Fibroblast of skin of right quadriceps (primary cell): ENCODE measurements at regions not wholly inside any gene's neighbourhood (a gene's known extent, or its start where the extent isn't known, plus 50 kb on each side); places are given as distances from the start of the nearest gene placed in this dataset.

ENCODE experiments used
- DNase-seq: peaks from one replicate; pipeline ENCODE4 v3.0.0-alpha.2; 2013

DNA sequence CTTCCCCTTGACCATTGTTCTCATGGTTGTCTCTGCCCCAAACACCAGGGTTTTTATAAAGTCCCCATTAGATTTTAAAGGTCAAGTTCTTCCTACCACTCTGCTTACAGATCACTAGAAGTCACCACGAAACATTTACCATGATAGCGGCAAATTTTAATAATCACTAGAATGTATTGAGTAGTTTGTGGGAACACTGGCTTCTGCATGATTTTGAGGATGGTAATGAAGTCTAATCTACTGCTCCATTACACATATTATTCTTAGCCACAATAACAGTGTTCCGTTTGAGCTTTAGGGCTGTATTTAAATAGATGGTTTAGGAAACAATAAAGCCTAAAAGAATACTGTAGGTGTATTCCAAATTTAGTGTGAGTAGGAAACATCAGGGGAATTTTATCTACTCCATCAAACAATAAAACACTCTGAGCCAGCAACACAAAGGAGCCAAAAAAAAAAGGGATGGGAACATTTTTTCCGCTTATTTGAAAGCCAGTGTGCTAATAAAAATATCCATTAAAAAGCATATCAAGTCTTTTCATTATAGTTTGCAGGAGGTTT is 49.7 kb downstream of the KLF12 start:
- no peak for DNase-seq

DNA sequence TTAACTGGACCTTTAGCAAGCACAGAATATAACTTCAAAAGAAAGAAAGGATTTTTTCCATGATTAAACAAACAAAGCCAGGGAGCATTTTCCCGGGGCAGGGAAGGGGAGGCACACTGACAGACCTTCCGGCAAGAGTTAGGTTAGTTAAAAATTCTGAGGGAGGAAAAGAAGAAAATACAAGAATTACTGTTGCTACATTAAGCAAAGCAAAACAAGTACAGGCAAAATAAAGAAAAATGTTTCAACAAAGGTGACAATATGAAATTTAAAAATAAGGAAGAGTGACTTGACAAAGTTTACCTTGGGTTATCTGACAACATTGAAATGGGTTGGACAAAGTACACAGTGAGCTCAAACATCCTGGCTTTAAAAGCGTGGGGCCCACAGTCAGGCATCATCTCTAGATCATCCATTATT is 51.5 kb downstream of the KLF12 start:
- DNase-seq: no peak

DNA sequence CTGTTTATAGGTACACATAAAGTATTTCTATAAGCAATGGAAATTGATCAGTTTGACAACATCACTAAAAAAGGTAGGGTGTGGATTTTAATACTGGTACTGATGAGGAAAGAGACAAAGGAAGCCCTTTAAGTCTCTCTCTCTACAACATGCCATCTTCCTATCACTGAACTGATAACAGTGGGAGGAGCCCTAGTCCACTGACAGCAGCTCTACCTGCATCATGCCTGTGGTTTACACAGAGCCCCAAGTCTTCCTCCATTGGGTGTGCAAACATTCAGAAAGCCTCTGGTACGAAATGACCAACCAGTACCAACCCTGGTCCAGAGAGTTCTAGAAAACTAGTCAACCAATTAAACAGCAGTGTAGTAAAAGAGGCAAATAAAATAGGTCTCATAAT is 53.4 kb downstream of the KLF12 start:
- DNase-seq: no peak

DNA sequence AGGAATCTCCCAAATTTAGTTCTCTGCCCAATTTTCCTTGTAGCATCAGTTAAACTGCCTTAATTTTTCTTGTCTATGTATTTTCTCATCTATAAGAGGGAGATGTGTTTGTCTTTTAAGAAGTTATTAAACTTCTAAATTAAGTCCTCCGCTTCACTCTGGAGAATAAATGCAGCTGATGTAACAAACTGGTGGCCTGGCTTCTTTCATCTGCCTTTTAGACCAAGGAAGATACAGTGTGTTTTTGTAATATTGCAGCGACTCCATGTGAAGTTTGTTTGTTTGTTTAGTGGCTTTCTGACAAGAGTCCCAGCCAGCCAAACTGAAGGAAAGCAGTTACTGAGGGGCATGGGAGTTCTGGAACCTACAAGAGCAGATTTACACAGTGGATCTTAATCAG is 56.4 kb downstream of the KLF12 start:
- no peak for DNase-seq

DNA sequence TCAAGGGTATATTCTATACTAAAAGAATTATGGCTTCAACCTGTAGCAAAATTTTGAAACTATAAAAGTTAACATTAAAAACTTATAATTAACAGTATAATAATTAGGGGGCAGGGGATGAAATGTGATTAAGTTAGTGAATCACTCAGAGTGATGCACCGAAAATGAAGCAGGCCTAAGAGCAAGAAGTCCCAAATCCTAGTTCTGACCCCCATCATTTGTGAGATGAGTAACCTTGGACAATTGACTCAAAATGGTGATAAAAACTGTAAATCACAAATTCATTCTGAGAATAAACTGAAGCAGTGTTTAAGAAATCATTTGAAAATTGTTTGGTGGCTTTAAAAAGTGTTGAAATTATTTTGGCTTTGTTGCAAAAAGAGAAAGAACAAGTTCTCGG is 56.8 kb downstream of the KLF12 start:
- DNase-seq: no peak

DNA sequence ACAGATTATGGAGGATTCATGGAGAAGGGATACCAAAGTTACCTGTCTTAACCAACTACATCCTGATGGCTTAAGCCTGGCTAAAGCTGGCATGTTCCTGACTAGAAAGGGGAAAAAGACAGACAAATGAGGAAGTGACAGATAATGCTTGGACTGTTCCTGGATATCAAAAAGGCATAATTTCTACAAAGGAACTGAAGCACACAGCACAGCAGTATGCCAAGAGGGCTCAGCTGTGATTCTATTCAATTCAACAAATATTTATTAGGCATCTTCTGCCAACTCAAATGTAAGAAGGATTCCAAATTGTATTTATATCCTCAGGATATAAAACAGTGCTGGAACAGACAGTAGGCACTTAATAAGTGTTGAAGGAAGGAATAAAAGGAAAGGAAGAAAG is 59.5 kb downstream of the KLF12 start:
- peak; percentile 25 for DNase-seq

DNA sequence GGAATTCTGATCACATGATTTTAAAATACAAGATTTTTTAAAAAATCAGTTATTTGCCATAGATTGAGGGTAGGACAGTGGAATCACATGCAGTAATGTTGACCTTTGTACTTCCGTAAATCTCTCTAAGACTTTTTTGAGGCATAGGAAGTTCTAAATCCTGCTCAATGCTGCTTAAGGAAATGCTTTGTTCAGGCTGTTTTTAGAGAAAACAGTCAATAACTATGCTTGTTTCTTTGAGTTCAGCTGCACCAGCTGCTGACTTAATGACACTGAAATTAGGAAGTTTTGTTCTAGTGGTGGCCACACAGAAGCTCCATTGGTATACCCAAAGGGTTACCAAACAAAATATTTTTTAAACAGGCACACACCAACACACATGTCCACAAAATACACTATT is 60.9 kb downstream of the KLF12 start:
- no peak for DNase-seq

DNA sequence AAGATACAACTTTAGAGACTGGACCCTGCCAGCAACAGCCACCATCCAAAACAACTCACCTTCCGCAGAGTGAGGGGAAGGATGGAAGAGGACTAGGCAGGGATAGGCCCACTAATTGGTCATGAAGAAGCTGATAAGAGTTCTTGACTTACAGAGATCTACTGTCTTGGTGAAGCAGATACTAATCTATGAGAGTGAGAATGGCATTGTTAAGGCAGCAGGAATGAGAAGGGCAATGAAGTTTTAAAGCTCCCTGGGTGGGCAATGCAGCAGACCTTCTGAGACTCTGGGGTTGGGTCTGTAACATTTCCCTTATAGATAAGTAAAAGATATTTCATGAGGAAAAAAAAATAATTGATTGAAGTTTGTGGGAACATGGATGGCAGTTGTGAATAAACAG is 63.7 kb downstream of the KLF12 start:
- no peak for DNase-seq

DNA sequence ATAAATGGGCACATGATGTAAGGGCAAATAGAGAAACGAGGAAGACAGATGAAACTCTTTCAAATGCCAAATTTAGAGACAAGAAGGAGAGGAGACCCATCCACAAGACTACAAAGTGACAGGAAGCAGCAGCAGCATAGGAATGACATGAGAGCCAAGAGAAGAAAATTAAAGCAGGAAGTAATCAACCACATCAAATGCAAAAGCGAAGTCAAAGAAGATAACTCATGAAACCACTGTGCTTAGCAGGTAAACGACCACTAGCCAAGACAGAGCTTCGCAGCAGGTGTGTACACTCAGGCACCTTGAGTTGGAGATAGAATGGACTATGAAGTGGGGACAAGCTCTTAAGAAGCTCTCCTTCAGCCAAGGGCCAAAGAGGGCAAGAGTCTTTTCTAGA is 64.1 kb downstream of the KLF12 start:
- no peak for DNase-seq

DNA sequence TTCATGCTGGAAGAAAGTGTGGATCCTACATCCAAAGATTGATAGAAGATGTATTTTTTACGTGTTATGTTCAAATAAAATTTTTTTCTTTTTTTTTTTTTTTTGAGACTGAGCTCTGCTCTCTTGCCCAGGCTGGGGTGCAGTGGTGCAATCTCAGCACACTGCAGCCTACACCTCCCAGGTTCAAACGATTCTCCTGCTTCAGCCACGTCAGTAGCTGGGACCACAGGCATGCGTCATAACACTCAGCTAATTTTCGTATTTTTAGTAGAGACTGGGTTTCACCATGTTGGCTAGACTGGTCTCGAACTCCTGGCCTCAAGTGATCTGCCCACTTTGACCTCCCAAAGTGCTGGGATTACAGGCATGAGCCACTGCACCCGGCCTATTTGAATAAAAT is 65.7 kb downstream of the KLF12 start:
- no peak for DNase-seq

DNA sequence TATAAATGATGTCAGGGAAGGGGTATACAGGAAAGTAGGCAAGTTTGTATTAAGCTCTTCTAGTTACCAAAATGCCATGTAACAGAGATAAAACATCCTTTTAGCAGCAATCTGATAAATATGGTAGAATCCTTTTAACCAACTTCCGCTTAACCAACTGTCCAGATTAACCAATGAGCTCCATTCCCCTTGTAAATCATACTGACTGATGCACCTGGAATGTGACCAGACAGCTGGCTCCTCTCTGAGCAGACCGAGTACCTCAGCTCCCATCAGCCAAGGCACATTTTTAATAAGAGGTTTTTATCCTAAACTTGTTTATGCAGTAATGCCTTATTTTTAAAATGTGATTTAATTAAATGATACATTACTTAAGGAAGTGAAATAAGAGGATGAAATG is 66.4 kb downstream of the KLF12 start:
- peak; percentile 34 for DNase-seq

DNA sequence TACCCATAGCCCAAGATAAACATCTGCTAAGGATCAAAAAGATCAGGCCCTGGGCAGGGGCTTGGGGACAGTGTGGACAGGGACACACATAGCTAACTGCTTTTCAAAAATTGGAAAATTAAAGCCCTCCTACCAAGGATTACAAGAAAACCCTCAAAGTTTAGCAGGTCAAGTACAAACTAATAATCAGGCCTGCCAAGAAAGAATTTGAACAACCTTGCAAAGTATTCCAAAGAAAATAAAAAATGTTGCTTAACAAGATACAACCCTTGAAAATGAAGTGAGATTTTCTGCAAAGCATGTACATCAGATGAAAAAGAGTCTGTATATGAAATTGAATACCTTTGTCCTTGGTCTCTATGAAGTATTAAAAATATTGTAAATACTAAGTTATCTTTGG is 67.3 kb downstream of the KLF12 start:
- no peak for DNase-seq

DNA sequence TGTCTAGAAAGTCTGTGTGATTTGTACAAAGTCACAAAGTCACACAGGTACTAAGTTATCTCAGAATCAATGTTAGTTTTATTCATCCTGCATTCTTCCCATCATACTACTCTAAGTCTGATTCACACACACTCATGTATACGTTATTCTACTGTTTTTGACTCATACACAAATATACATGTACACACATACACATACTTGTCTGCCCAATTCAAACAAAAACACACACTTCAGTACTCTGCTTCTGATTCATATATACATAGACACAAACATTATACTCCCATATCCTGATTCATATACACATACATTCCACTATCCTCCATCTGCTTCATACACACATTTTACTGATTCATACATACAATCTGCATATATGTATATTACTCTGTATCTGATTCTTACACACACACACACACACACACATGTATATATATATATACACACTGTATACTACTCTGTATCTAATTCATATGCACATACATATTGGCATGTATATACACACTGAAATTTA is 69.3 kb downstream of the KLF12 start:
- DNase-seq: peak; percentile 20

DNA sequence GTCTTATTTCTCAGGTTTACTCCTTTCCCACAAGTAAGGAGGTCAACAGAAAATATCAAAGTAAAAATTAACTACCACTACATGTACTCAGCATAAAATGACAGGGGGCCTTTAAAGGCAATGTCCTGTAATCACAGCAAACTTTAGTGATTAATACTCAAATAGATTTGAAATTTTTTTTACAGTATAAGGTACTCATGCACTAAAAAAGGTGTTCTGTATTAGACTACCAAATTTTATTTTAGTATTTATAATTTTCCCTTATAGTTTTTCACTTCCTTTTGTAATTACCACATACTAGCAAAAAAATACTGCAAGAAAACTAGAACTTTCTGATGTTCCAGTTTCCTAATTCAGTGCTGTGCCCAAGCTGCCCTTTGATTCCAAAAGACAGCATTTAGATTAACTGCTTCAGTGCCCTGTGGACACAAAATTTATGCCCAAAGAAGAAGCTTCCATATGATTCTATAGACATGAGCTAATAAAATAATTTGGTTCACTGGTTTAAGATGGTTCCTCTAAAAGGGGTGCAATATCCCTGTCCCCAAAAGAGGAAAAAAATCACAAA is 70.6 kb downstream of the KLF12 start:
- no peak for DNase-seq

DNA sequence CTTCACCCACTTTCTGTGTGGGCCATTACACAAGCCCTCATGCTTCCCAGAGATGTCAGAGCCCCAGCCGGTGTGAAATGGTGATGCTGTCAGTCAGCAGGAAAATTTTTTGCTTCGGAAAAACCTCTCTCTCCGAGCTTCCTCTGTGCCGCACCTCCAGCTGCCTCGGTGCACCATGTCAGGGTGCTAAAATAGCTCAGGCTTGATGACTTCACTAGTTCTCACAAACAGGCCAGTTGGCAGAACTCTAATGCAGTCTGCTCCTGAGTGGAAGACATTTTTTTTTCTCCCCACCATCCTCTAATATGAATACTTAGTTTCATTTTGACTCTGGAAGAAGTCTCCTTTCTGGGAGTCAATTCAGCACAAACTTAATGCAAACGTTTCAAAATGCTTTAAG is 71.3 kb downstream of the KLF12 start:
- DNase-seq: peak; percentile 53

DNA sequence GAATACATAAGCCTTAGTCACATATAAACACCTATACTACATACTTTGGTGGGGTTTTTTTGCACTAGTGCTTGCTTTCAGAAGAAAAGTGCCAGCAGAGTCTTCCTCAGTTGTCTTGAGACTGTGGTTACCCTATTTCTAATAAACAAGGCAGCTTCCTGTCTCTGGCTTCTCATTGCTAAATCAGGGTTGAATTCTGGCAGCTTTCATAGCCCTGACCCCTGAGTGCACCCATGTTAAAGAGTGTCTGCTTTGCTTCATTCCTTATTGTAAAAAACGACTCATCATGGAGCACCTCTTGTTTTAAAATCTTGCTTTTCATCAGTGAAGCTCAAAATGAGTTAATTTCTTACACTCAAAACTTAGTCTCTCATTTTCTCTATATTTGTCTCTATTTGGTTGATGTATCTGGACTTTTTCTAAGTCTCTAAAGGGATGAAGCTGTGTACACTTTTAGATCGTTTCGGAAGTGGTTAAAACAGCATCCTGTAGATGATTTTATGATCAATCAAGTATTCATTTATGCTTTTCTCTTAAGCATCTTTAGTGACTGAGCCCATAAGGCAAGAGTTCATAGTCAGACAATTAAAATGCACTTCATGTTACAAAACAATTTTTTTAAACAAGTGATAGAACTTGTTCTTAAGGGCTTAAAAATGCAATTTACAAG is 72.1 kb downstream of the KLF12 start:
- DNase-seq: peak; percentile 68

DNA sequence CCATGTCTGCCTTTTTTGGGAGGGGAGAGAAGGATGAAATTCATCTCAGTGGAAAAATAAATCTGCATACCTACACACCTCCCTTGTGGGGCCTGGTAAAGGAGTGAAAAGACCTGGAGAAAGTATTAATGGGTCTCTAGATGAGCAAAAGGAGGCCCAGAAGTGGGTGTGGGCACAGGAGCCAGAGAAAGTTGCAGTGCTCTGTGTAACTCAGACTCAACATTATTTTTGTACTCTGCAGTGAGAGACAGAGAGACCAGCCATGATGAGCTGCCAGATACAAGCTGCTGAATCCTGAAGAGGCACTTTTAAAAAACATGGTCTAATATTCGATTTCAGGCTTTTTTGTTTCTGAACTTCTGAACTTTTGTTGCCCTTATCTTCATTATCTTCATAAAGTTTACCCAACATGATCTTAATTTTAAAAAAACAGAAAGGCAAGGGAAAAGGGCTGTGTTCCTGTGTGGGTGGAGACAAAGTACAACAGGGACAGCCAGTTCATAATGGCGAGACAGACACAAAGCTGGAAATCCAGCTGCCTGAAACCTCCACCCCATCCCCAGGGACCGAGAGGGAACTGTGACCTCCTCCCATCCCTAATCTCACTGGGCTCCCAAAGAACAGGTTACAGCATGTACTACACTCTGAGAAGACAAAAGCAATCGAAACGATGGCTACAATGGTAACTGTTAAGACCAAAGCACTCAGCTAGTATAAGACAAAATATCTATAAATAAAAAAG is 77.2 kb downstream of the KLF12 start:
- no peak for DNase-seq

DNA sequence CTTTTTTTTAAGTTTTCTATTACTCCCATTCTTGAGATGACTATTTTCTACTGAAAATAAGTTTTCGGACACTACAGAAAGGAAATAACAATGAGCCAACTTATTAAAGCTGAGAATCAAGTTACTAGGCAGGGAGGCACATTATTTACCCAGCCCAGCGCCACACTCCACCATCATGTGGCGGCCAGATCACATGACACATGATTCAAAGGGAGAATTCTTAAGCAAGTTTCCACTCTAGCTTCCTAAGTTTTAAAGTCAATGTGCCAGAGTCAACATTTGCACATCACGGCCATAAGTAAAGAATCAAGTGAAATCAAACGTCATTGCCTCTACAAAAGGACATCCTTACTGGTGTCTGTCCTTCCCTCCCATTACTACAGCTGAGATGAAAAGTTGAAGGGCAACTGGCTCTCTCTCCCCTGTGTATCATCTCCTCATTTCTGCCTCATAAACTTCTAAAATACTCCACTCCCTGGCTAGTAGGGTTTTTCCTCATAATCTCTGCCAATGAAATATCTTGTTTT is 81.7 kb downstream of the KLF12 start:
- DNase-seq: no peak

DNA sequence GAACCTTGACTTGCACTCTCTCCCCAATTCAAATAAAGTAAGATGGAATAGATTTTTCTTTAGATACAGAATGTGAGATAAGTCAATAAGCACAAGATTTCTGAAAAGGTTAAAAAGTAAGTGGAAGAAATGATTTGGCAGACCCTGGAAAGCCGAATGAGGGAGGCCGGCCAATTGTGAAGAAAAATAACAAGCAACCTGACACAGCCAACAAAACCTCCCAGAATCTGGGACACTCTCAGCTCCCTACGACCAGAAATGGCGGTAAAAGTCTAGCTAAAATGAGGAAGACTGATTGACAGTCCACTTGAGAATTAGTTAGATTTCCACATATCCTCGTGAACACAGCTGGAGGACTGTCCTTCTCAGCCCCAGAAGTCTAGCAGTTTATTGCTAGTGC is 85.4 kb downstream of the KLF12 start:
- DNase-seq: no peak

DNA sequence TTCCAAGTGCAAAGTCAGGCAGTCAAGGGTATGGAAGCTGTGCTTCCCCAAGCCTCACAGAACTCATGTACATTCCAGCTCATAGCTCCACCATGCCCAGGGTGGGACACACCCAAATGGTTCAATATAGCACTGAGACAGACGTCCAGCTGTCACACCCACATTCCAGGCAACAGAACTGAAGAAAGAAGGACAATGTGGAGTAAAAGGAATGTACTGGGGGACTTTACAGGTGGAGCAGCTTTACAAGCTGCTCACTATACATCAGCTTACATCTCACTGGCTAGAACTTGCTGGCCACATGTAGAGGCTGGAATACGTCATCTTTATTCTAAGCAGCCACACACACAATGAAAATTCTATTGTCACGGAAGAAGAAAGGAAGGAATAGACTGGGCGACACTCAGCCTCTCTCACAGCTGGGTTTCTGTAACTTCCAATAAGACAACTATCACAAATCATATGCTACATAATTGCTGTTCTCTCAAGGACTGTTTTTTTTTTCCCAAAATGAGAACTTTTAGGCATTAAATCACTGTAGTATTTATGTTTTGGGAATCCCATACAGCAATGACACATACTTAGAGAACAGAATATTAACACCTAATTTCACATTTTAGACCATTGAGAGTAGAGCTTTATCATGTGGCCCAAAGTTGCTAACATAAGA is 86.1 kb downstream of the KLF12 start:
- DNase-seq: peak; percentile 17

DNA sequence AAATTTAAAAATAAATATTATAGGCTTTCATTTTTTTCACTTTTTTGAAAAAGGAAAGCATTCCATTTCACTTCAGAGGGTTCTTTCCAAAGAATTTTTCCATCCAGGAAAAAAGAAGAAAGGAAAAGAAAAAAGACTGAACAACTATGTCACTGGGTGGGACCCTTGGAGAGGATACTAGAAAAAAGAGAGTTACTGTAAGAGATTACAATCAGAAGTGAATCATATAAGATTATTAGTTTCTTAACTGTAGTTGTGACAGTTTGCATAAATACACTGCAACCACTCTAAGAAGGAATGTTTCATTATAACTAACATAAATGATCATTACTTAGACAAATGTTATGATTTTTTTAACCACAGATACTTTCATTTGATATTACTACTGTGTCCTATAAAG is 87.8 kb downstream of the KLF12 start:
- DNase-seq: no peak

DNA sequence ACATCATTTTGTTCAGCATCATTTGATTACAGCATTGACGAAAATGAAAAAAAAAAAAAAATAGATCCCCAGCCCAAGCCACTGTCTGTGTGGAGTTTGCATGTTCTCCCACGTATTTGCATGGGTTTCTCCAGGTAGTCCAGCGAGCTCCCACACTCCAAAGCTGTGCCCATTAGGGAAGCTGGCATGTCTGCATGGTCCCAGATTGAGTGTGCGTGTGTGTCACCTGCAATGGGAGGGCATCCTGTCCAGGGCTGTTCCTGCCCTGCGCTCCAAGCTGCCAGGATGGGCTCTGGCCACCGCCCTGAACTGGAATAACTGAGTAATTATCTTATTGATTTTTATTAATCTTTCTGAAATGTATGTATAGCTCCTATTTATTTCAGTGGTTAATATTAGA is 88.6 kb downstream of the KLF12 start:
- DNase-seq: no peak

DNA sequence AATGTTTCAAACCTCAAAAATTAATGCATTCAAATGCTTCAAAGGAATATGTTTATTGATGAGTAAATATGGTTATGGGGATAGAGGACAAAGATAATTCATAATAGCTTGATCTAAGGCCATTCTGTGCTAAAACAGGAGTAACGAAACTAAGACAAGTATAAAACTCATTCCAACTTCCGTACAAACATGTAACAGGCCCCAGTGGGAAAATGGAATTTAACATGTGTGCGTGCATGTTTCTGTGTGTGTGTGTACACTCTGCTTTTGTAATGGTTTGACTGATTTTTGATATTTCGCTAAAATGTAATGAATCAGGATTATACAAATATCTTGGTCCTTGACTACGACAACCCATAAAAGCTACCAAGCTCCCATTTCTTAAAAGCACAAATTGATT is 91.0 kb downstream of the KLF12 start:
- no peak for DNase-seq
